ENCODE measurements at regions not wholly inside any gene's neighbourhood (a gene's known extent, or its start where the extent isn't known, plus 50 kb on each side); places are given as distances from the start of the nearest gene placed in this dataset.

- no peaks in the 10 kb centered on the region for H3K9me3 ChIP-seq
- no peak overlapping the region for H3K4me3 ChIP-seq (ENCODE audit: low read depth, low read length)
- H3K4me1 ChIP-seq, result no peaks in the 10 kb centered on the region
- TF ChIP-seq, protein P1, sequence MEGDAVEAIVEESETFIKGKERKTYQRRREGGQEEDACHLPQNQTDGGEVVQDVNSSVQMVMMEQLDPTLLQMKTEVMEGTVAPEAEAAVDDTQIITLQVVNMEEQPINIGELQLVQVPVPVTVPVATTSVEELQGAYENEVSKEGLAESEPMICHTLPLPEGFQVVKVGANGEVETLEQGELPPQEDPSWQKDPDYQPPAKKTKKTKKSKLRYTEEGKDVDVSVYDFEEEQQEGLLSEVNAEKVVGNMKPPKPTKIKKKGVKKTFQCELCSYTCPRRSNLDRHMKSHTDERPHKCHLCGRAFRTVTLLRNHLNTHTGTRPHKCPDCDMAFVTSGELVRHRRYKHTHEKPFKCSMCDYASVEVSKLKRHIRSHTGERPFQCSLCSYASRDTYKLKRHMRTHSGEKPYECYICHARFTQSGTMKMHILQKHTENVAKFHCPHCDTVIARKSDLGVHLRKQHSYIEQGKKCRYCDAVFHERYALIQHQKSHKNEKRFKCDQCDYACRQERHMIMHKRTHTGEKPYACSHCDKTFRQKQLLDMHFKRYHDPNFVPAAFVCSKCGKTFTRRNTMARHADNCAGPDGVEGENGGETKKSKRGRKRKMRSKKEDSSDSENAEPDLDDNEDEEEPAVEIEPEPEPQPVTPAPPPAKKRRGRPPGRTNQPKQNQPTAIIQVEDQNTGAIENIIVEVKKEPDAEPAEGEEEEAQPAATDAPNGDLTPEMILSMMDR (IDR thresholded peaks at IDR 0.05; ENCODE audit: low read depth, low read length), result no peak
- H3K27me3 ChIP-seq, result no peaks in the 10 kb centered on the region
- no peaks in the 10 kb centered on the region for H3K36me3 ChIP-seq
- no peak for DNase-seq
Observed at GRCh38 chr1:70518106-70518505, 107.0 kb downstream of the CTH start.

GRCh38 chr1:70528590-70529333, 117.7 kb downstream of the CTH start:
- Histone ChIP-seq H3K9me3 (no peaks in the 10 kb centered on the region), H3K4me3 (ENCODE audit: low read depth, low read length) (no peak overlapping the region), H3K36me3 (no peaks in the 10 kb centered on the region), H3K27me3 (no peaks in the 10 kb centered on the region), H3K4me1 (no peaks in the 10 kb centered on the region)
- peak; percentile 12 for DNase-seq
- TF ChIP-seq, protein P1 (IDR thresholded peaks at IDR 0.05; ENCODE audit: low read depth, low read length), result peak; percentile 57

DNA sequence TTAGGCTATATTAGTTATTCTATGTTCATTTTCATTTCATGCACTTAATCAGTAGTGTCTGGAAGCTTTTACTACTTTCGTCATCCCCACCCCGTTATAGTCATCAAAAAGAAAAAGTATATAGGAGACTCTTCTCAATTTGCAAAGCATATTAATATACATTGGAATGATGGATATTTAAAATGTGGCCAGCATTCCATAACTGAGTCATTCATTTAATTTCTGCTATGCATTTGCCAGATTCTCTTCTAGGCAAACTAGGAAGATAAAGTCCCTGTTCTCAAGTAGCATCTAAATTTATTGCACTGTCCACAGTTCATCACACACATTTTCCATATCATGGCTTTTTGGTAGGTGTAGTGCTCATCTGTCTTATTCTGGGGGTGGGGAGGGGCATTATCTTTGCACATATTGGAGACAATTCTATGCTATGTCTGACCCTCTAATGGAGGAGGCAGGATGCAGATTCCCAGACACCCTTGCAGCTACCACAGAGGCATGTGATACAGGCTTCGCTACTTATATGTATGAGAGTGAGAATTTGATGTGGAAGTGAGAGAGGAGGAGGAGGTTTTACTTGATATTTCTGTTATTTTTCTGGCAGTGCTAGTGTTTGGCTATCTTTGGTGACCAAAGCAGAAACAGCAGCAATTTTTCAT, 125.8 kb downstream of the CTH start:
- no peaks in the 10 kb centered on the region for H3K9me3 ChIP-seq
- DNase-seq, result no peak
- H3K27me3 ChIP-seq, result no peaks in the 10 kb centered on the region
- no peak overlapping the region for H3K4me3 ChIP-seq (ENCODE audit: low read depth, low read length)
- TF ChIP-seq, protein P1 (IDR thresholded peaks at IDR 0.05; ENCODE audit: low read depth, low read length), result no peak
- H3K36me3 ChIP-seq, result no peaks in the 10 kb centered on the region
- H3K4me1 ChIP-seq, result no peaks in the 10 kb centered on the region

GRCh38 chr1:70537788-70538187, 126.7 kb downstream of the CTH start:
- Histone ChIP-seq H3K27me3 (no peaks in the 10 kb centered on the region), H3K36me3 (no peaks in the 10 kb centered on the region), H3K4me1 (no peaks in the 10 kb centered on the region), H3K9me3 (no peaks in the 10 kb centered on the region), H3K4me3 (ENCODE audit: low read depth, low read length) (no peak overlapping the region)
- no peak for DNase-seq
- TF ChIP-seq, protein P1 (IDR thresholded peaks at IDR 0.05; ENCODE audit: low read depth, low read length), result no peak

- Histone ChIP-seq H3K9me3 (no peaks in the 10 kb centered on the region), H3K36me3 (no peaks in the 10 kb centered on the region), H3K4me1 (no peaks in the 10 kb centered on the region), H3K27me3 (no peaks in the 10 kb centered on the region), H3K4me3 (ENCODE audit: low read depth, low read length) (no peak overlapping the region)
- TF ChIP-seq, protein P1 (IDR thresholded peaks at IDR 0.05; ENCODE audit: low read depth, low read length), result no peak
- no peak for DNase-seq
Observed at GRCh38 chr1:70542030-70542429, 131.0 kb downstream of the CTH start.

GRCh38 chr1:70542856-70543255, 131.8 kb downstream of the CTH start:
- H3K9me3 ChIP-seq, result no peaks in the 10 kb centered on the region
- H3K36me3 ChIP-seq, result no peaks in the 10 kb centered on the region
- no peak for DNase-seq
- no peaks in the 10 kb centered on the region for H3K4me1 ChIP-seq
- no peaks in the 10 kb centered on the region for H3K27me3 ChIP-seq
- TF ChIP-seq, protein P1 (IDR thresholded peaks at IDR 0.05; ENCODE audit: low read depth, low read length), result no peak
- no peak overlapping the region for H3K4me3 ChIP-seq (ENCODE audit: low read depth, low read length)

All from BE2C (cell line).